ENCODE measurements at regions not wholly inside any gene's neighbourhood (a gene's known extent, or its start where the extent isn't known, plus 50 kb on each side); places are given as distances from the start of the nearest gene placed in this dataset.

- DNase-seq, result no peak
- Histone ChIP-seq H3K27me3 (no peaks in the 10 kb centered on the region), H3K9me3 (no peaks in the 10 kb centered on the region), H3K4me3 (ENCODE audit: low read depth, low read length) (no peak overlapping the region), H3K4me1 (peaks cover 11% of the 10 kb centered on the region), H3K36me3 (no peaks in the 10 kb centered on the region)
- no peak for TF ChIP-seq CTCF (IDR thresholded peaks at IDR 0.05; ENCODE audit: low read depth, low read length)
Observed at GRCh38 chr10:78776756-78777155, 292.0 kb upstream of the ZMIZ1 start.

DNA sequence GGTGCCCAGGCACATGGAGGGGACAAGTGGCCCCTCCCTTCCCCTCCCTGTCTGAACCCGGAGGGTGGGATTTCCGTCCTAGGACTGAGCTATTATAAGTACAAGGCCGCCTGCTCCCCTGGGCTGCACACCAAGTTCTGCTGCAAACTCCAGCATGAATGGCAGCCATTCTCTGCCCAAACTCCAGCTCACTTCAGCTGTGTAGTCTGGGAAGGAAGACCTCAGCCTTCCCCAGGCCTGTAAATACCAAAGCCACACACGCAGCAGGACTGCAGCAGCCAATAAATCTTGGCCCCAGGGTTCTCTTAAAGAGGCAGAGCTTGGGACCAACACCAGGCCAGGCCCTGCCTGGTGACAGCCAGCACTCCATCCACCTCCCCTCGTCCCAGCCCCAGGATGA lies 291.3 kb upstream of the ZMIZ1 start:
- DNase-seq, result peak; percentile 39
- Histone ChIP-seq H3K4me3 (ENCODE audit: low read depth, low read length) (no peak overlapping the region), H3K27me3 (no peaks in the 10 kb centered on the region), H3K36me3 (no peaks in the 10 kb centered on the region), H3K9me3 (no peaks in the 10 kb centered on the region), H3K4me1 (peaks cover 8% of the 10 kb centered on the region)
- no peak for TF ChIP-seq CTCF (IDR thresholded peaks at IDR 0.05; ENCODE audit: low read depth, low read length)

DNA sequence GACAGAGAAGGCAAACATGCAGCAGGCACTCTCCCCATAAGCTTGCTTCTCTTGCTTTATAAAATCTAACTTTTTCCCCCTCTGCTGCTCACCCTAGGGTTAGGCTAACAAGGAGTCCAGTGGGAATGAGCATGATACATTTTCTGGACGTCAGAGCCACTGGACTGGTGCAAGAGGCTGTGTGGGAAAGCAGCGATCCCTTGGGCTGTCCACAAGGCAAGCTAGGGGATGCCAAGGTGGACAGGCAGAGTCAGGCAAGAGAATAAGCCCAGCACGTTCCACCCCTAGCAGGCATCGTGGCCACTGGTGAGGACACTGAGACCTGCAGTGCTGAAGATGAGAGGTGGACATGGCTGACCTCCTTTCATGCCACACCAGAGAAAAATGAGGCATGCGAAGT lies 290.9 kb upstream of the ZMIZ1 start:
- H3K4me1 ChIP-seq, result peaks cover 8% of the 10 kb centered on the region
- no peak for DNase-seq
- no peaks in the 10 kb centered on the region for H3K9me3 ChIP-seq
- no peaks in the 10 kb centered on the region for H3K36me3 ChIP-seq
- H3K4me3 ChIP-seq (ENCODE audit: low read depth, low read length), result no peak overlapping the region
- H3K27me3 ChIP-seq, result no peaks in the 10 kb centered on the region
- TF ChIP-seq CTCF (IDR thresholded peaks at IDR 0.05; ENCODE audit: low read depth, low read length), result no peak

GRCh38 chr10:78778444-78779338 lies 290.1 kb upstream of the ZMIZ1 start:
- Histone ChIP-seq H3K36me3 (no peaks in the 10 kb centered on the region), H3K4me3 (ENCODE audit: low read depth, low read length) (no peak overlapping the region), H3K9me3 (no peaks in the 10 kb centered on the region), H3K27me3 (no peaks in the 10 kb centered on the region), H3K4me1 (peaks cover 8% of the 10 kb centered on the region)
- DNase-seq, result no peak
- TF ChIP-seq CTCF (IDR thresholded peaks at IDR 0.05; ENCODE audit: low read depth, low read length), result no peak

GRCh38 chr10:78779339-78779955 lies 289.3 kb upstream of the ZMIZ1 start:
- Histone ChIP-seq H3K4me3 (ENCODE audit: low read depth, low read length) (no peak overlapping the region), H3K4me1 (peaks cover 8% of the 10 kb centered on the region), H3K27me3 (no peaks in the 10 kb centered on the region), H3K9me3 (no peaks in the 10 kb centered on the region), H3K36me3 (no peaks in the 10 kb centered on the region)
- DNase-seq, result no peak
- no peak for TF ChIP-seq CTCF (IDR thresholded peaks at IDR 0.05; ENCODE audit: low read depth, low read length)

- no peak for DNase-seq
- no peaks in the 10 kb centered on the region for H3K27me3 ChIP-seq
- no peak overlapping the region for H3K4me3 ChIP-seq (ENCODE audit: low read depth, low read length)
- H3K4me1 ChIP-seq, result peaks cover 8% of the 10 kb centered on the region
- H3K36me3 ChIP-seq, result no peaks in the 10 kb centered on the region
- no peak for TF ChIP-seq CTCF (IDR thresholded peaks at IDR 0.05; ENCODE audit: low read depth, low read length)
- no peaks in the 10 kb centered on the region for H3K9me3 ChIP-seq
Observed at GRCh38 chr10:78780551-78780961, 288.2 kb upstream of the ZMIZ1 start.
